ENCODE measurements at regions not wholly inside any gene's neighbourhood (a gene's known extent, or its start where the extent isn't known, plus 50 kb on each side); places are given as distances from the start of the nearest gene placed in this dataset.

DNA sequence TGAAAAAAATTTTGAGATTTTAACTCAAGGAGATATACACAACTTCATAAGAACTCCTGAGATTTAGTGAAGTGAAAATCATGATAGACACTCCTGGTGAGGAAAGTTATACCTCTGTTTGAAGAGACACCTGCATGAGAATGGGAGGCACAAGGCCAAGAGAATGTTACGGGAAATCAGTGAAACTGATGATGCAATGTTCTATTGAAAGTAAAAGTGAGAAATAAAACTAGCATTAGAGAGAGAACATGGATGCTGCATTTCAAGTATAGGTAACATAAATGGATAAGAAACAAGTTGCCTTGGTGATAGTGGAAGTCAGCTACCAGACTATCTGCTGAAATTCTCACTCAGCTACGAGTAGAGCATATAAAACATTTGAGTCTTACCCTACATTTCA is 562.1 kb upstream of the FANCL start:
- ChIA-PET POLR2A (no interaction called here), CTCF (no interaction called here)
- no peak for DNase-seq
- Mint-ChIP-seq H3K27me3 (no peaks in the 10 kb centered on the region), H3K36me3 (no peaks in the 10 kb centered on the region), H3K9me3 (no peaks in the 10 kb centered on the region), H3K27ac (no peak overlapping the region), H3K4me3 (no peak overlapping the region), H3K4me1 (ENCODE audit: low read depth) (no peaks in the 10 kb centered on the region)
- intact Hi-C loops (cut with micrococcal nuclease) = no loop called here

DNA sequence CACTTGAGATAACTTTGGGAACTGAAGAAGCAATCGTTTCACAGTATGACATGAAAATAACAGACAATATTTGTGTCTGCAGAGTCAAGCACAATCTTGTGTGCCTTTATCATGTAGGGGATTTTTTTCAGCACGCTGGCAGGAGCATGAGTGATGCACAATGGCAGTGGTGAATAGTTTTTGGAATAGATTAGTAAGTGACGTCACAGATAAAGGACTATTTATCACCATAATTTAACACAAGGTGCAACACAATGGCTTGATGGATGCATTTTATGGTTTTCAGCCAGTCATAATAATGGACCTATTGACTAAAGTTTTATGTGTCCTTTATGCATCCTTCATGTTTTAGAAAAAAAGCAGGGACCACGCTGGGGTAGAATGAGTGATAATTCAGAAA is 559.8 kb upstream of the FANCL start:
- POLR2A ChIA-PET = no interaction called here
- Mint-ChIP-seq H3K27me3 (no peaks in the 10 kb centered on the region), H3K9me3 (no peaks in the 10 kb centered on the region), H3K4me3 (no peak overlapping the region), H3K36me3 (no peaks in the 10 kb centered on the region), H3K4me1 (ENCODE audit: low read depth) (no peaks in the 10 kb centered on the region), H3K27ac (no peak overlapping the region)
- intact Hi-C loops (cut with micrococcal nuclease) = no loop called here
- CTCF ChIA-PET = no interaction called here
- no peak for DNase-seq

DNA sequence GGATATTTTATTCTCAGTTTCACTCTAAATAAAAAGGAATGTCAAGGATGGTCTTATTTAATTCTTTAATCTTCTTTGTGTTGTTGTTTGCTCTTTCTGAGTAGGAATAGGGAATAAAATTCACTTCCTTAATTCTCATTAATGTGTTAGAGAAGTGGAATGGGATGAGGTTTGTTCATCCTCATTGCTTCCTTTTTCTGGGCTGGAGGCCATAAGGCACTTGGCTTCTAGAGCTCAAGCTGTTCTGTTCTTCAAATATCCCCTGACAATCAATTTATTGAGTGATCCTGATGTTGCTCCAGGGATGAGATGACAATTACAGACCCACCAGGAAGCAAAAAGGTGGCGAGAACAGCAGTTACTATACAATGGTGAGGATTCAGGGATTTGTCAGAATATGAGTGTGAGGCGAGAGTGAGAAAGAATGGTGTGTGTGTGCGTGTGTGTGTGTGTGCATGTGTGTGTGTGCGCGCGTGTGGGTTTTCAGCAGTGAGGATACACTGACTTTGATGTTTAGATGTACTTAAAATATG is 557.6 kb upstream of the FANCL start:
- no peak overlapping the region for H3K27ac Mint-ChIP-seq
- H3K4me1 Mint-ChIP-seq (ENCODE audit: low read depth) = no peaks in the 10 kb centered on the region
- no peaks in the 10 kb centered on the region for H3K27me3 Mint-ChIP-seq
- DNase-seq = no peak
- intact Hi-C loops (cut with micrococcal nuclease) = no loop called here
- H3K4me3 Mint-ChIP-seq = no peak overlapping the region
- CTCF ChIA-PET = no interaction called here
- no peaks in the 10 kb centered on the region for H3K36me3 Mint-ChIP-seq
- POLR2A ChIA-PET = no interaction called here
- H3K9me3 Mint-ChIP-seq = no peaks in the 10 kb centered on the region

DNA sequence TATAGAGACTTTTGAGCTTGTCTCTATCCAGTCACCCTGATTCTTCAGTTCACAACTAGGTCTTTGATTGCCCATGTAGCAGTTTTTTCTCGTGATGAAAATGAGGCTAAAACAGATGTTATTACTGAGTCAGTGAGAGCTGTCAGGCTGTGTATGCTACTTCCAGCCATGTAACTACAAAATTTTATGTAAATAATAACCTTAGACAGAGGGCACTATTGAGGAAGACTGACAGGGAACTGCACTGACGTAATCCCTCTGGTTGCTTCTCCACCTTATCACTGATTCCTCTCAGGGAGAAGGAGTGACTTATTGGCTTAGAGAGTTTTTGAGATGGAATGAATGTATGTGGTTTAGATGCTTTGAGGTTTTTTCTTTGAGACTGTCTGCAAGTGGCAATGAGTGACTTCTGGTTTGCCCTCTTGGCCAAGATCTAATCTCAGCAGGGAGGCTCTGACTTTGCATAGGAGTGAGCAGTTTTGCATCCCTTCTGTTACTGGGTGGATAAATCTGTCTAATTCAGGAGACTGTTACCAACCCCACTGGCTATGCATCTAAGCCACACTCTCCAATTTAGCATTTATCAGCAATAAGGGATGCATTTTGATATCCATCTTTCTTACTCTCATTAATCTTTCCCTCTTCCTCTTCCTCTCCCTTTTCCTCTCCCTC is 555.2 kb upstream of the FANCL start:
- H3K9me3 Mint-ChIP-seq = no peaks in the 10 kb centered on the region
- no peaks in the 10 kb centered on the region for H3K27me3 Mint-ChIP-seq
- no peaks in the 10 kb centered on the region for H3K4me1 Mint-ChIP-seq (ENCODE audit: low read depth)
- POLR2A ChIA-PET = no interaction called here
- no peak overlapping the region for H3K27ac Mint-ChIP-seq
- CTCF ChIA-PET = no interaction called here
- H3K36me3 Mint-ChIP-seq = no peaks in the 10 kb centered on the region
- no peak overlapping the region for H3K4me3 Mint-ChIP-seq
- no peak for DNase-seq
- intact Hi-C loops (cut with micrococcal nuclease) = no loop called here

DNA sequence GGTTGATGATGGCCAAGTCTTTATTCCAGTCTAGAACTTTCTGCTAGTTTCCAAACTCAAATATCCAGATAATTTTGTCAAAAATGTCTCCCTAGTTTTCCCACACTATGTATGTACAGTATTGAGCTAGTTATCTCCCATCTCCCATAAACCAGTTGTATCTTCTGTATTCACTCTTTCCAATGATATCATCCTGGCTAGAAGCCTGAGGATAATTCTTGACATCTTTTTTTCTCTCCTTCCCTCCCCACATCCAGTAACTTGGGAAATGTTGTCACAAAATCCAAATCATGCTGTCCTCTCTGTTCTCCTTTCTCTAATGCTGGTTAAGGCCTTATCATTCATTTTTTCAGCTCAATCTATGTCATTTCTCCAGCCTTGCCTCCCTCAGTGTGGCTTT is 553.8 kb upstream of the FANCL start:
- POLR2A ChIA-PET = no interaction called here
- H3K9me3 Mint-ChIP-seq = no peaks in the 10 kb centered on the region
- intact Hi-C loops (cut with micrococcal nuclease) = no loop called here
- no peak overlapping the region for H3K4me3 Mint-ChIP-seq
- CTCF ChIA-PET = no interaction called here
- H3K36me3 Mint-ChIP-seq = no peaks in the 10 kb centered on the region
- no peaks in the 10 kb centered on the region for H3K4me1 Mint-ChIP-seq (ENCODE audit: low read depth)
- no peak overlapping the region for H3K27ac Mint-ChIP-seq
- DNase-seq = no peak
- no peaks in the 10 kb centered on the region for H3K27me3 Mint-ChIP-seq

DNA sequence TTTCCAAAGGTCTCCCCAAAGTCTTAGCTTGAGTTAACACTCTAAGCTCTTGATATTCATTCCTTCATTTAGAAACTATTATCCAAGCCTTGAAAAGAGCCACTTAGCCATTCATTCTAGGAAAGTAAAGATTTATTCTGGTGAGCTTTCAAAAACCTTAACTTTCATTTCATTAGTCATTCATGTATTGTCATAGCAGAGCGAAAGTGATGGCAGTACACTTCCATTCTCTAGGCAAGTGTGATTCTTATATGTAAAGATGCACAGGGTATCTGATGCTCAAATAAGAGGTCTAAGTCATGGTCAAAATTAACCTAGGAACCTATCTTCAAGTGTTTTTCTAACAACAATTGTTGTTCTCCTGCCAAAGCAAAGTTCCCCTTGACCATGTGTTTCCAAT is 553.0 kb upstream of the FANCL start:
- no peak overlapping the region for H3K27ac Mint-ChIP-seq
- intact Hi-C loops (cut with micrococcal nuclease) = no loop called here
- H3K27me3 Mint-ChIP-seq = no peaks in the 10 kb centered on the region
- ChIA-PET POLR2A (no interaction called here), CTCF (no interaction called here)
- H3K36me3 Mint-ChIP-seq = no peaks in the 10 kb centered on the region
- no peaks in the 10 kb centered on the region for H3K9me3 Mint-ChIP-seq
- H3K4me1 Mint-ChIP-seq (ENCODE audit: low read depth) = no peaks in the 10 kb centered on the region
- H3K4me3 Mint-ChIP-seq = no peak overlapping the region
- DNase-seq = no peak

DNA sequence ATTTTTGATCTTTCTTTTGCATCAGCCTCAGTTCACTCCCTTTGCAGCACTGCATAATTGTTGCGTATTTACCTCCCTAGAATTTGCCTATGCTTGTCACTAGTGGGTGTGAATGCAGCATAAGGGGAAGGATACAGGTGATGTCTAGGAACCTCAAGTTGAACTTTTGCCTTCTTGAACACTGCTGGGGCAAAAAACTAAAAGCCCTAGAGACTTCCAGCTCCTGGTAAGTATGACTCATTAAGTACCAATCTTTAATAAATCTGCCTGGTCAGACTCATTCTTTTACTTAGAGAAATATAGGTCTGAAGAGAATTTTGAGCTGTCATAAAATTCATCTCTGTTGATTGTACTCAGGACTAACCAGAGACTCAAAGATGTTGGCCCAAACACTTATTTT is 547.3 kb upstream of the FANCL start:
- POLR2A ChIA-PET = no interaction called here
- CTCF ChIA-PET = no interaction called here
- Mint-ChIP-seq H3K36me3 (no peaks in the 10 kb centered on the region), H3K4me1 (ENCODE audit: low read depth) (no peaks in the 10 kb centered on the region), H3K9me3 (no peaks in the 10 kb centered on the region), H3K27me3 (no peaks in the 10 kb centered on the region), H3K4me3 (no peak overlapping the region), H3K27ac (no peak overlapping the region)
- DNase-seq = no peak
- intact Hi-C loops (cut with micrococcal nuclease) = no loop called here

DNA sequence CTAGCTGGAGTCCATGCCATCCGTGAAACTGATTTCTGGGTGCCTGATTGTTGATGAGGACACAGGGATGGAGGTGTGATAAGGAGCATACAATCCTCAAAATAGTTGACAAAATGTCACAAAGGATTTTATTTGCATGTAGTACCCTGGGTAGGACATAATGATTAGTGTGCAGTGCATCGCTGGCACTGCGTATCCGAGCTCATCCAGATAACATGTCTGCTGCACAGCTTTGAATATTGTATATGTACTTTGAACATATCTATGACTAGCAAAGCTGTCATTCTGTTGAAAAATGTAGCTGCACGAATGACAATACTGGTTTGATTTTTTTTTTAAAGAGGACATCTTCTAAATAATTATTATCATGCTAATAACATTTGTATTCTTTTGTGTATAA is 529.7 kb upstream of the FANCL start:
- ChIA-PET CTCF (no interaction called here), POLR2A (no interaction called here)
- DNase-seq = no peak
- no peaks in the 10 kb centered on the region for H3K4me1 Mint-ChIP-seq (ENCODE audit: low read depth)
- intact Hi-C loops (cut with micrococcal nuclease) = no loop called here
- H3K4me3 Mint-ChIP-seq = no peak overlapping the region
- peaks cover 2% of the 10 kb centered on the region for H3K27me3 Mint-ChIP-seq
- H3K9me3 Mint-ChIP-seq = no peaks in the 10 kb centered on the region
- no peak overlapping the region for H3K27ac Mint-ChIP-seq
- H3K36me3 Mint-ChIP-seq = no peaks in the 10 kb centered on the region

DNA sequence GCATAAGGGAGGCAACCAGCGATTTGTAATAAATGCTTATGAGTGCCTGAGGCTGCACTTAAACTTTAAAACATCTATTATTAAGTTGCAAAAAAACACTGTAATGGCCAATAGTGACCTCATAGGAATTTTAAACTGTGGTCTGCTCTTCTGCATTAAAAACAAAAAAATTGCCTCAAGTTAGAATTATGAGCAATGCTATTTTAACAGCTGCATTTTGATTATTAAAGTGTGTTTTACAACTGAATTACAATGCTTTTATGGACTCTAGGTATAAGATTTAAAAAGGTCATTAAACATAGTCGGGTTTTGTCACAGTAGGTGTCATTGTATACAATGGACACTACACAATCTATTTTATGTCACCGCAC is 528.7 kb upstream of the FANCL start:
- no peak for DNase-seq
- Mint-ChIP-seq H3K27ac (no peak overlapping the region), H3K4me3 (no peak overlapping the region), H3K36me3 (no peaks in the 10 kb centered on the region), H3K4me1 (ENCODE audit: low read depth) (no peaks in the 10 kb centered on the region), H3K27me3 (peaks cover 2% of the 10 kb centered on the region), H3K9me3 (no peaks in the 10 kb centered on the region)
- POLR2A ChIA-PET = no interaction called here
- intact Hi-C loops (cut with micrococcal nuclease) = loop anchor here (10.0 kb wide), 1 partner anchor 1785 kb away; the partner anchor contains the start of gene BCL11A
- CTCF ChIA-PET = no interaction called here

DNA sequence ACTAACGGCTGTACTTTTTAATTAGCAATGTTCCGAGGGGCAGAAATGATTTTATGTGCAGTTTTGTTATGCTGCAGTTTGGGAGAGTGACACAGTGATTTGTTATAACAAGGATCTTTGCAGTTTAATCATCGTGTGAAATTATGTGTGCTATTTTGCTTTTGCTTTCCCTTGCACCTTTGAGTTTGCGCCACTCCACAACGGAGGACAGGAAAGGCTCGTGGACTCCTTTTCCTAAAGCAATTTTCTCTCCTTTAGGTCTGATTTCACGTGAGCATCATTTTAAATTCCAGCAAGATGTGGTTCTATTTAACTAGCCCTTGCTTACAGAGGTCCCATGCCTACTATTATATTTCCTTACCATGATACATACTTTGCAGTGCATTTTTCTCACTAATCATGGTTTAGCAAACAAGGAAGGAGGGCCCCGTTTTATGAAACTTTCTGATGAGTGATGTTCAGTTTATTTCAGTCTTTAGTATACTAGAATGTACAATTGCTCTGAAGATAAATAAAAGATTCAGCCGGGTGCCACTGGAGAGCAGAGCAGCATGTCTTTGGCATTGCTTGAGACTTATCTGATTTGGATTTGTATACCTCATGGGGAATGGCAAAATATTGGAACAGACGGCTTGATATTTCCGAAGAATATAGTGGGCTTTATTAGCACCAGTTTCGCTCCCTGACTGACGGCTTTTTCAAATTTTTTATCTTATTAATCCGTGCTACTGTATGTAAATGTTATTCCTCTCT is 528.2 kb upstream of the FANCL start:
- no peak overlapping the region for H3K27ac Mint-ChIP-seq
- no peaks in the 10 kb centered on the region for H3K4me1 Mint-ChIP-seq (ENCODE audit: low read depth)
- DNase-seq = no peak
- CTCF ChIA-PET = no interaction called here
- POLR2A ChIA-PET = no interaction called here
- H3K36me3 Mint-ChIP-seq = no peaks in the 10 kb centered on the region
- no peak overlapping the region for H3K4me3 Mint-ChIP-seq
- H3K27me3 Mint-ChIP-seq = peaks cover 2% of the 10 kb centered on the region
- no peaks in the 10 kb centered on the region for H3K9me3 Mint-ChIP-seq
- intact Hi-C loops (cut with micrococcal nuclease) = loop anchor here (10.0 kb wide), 1 partner anchor 1786 kb away; the partner anchor contains the start of gene BCL11A

DNA sequence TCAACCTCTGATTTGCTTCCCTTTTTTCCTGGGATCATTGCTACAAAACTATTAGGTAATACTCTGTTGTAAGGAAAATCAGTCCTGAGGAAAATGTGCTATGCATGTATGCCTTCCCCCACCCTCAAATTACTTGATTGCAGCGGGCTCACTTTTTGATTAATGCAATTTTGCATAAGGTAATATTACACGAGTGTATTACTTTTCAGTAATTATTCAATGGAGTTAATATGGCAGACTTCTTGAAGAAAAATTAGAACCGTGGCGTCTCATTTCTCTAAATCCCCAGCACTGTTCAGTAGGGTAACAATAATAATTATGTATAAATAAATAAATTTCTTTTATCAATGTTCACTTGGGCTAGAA is 527.6 kb upstream of the FANCL start:
- Mint-ChIP-seq H3K9me3 (no peaks in the 10 kb centered on the region), H3K27ac (no peak overlapping the region), H3K4me3 (no peak overlapping the region), H3K36me3 (no peaks in the 10 kb centered on the region), H3K4me1 (ENCODE audit: low read depth) (no peaks in the 10 kb centered on the region), H3K27me3 (peaks cover 2% of the 10 kb centered on the region)
- intact Hi-C loops (cut with micrococcal nuclease) = loop anchor here (10.0 kb wide), 1 partner anchor 1786 kb away; the partner anchor contains the start of gene BCL11A
- ChIA-PET POLR2A (no interaction called here), CTCF (no interaction called here)
- no peak for DNase-seq

DNA sequence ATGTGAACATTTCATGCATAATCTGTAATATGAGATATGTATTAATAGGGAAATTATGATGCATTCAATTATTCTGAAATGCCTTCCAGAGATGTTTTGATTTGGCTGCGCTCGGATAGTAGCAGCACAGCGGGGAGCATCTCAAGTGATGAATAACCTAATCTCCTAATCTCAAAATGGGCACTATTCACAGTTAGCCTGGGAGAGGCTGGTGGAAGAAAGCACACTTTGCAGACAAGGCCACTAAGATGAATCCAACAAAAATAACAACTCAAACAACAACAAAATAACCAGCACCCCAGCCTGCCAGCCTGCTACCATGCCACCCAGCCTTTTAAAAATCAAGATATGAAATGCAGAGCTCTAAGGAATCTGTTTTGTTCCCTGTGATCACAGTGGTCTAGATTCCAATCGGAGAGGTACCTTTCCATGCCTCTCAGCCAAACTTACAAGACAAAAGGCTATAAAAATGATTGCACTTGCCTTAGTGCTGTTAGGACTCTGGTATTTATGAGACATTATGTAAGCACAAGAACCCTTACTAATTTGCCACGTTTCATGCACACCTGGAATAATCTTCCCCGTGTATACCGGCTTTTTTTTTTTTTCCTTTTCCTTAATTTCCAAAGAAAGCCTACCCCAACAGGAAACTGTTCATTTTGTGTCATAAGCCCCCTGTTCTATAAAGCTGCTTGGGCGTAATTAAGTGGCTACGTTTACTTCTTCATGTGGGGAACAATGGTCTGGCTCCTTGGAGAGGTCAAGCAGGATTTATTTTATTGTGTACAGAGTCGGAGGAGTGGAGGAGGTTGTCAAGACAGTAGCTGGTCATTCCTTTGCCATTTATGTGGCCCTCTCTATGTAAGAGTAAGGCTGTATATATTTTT is 526.9 kb upstream of the FANCL start:
- ChIA-PET POLR2A (no interaction called here), CTCF (no interaction called here)
- Mint-ChIP-seq H3K36me3 (no peaks in the 10 kb centered on the region), H3K27me3 (peaks cover 2% of the 10 kb centered on the region), H3K27ac (no peak overlapping the region), H3K4me3 (no peak overlapping the region), H3K9me3 (no peaks in the 10 kb centered on the region), H3K4me1 (ENCODE audit: low read depth) (no peaks in the 10 kb centered on the region)
- DNase-seq = no peak
- intact Hi-C loops (cut with micrococcal nuclease) = loop anchor here (10.0 kb wide), 1 partner anchor 1787 kb away; the partner anchor contains the start of gene BCL11A
